IPS DF 6.9 (cell line): ENCODE measurements at regions not wholly inside any gene's neighbourhood (a gene's known extent, or its start where the extent isn't known, plus 50 kb on each side); places are given as distances from the start of the nearest gene placed in this dataset.

ENCODE experiments used
- DNase-seq: peaks from one replicate; pipeline ENCODE4 v3.0.0-alpha.2; 2013; ENCODE audit warnings: low read depth, low spot score
- H3K27ac ChIP-seq: one replicate; pipeline ENCODE4 v1.5.1; 2013; ENCODE audit warnings: low read length, control low read depth
- H3K27me3 ChIP-seq: 2 replicates; pipeline ENCODE4 v1.6.1; 2013; ENCODE audit warnings: mild to moderate bottlenecking, low read length; ENCODE audit not compliant: control insufficient read depth, insufficient read depth
- H3K36me3 ChIP-seq: 2 replicates; pipeline ENCODE4 v1.6.1; 2013; ENCODE audit warnings: low read length; ENCODE audit not compliant: control insufficient read depth, insufficient read depth
- H3K4me1 ChIP-seq: 2 replicates; pipeline ENCODE4 v1.6.1; 2013; ENCODE audit warnings: low read length; ENCODE audit not compliant: control insufficient read depth, insufficient read depth
- H3K4me3 ChIP-seq: 2 replicates; pipeline ENCODE4 v1.5.1; 2013; ENCODE audit warnings: mild to moderate bottlenecking, low read length
- H3K9me3 ChIP-seq: 2 replicates; pipeline ENCODE4 v1.6.1; 2013; ENCODE audit warnings: low read length, inconsistent platforms; ENCODE audit not compliant: control insufficient read depth, insufficient read depth
- WGBS: extraction: QIAGEN DNeasy Blood & Tissue Kit; methylation state at CpG from one replicate; pipeline ENCODE4 v1.1.7; 2013; ENCODE audit warnings: mixed read lengths, missing lambda C conversion rate; ENCODE audit not compliant: insufficient read length, insufficient coverage; 5-methylcytosine and 5-hydroxymethylcytosine counted together

DNA sequence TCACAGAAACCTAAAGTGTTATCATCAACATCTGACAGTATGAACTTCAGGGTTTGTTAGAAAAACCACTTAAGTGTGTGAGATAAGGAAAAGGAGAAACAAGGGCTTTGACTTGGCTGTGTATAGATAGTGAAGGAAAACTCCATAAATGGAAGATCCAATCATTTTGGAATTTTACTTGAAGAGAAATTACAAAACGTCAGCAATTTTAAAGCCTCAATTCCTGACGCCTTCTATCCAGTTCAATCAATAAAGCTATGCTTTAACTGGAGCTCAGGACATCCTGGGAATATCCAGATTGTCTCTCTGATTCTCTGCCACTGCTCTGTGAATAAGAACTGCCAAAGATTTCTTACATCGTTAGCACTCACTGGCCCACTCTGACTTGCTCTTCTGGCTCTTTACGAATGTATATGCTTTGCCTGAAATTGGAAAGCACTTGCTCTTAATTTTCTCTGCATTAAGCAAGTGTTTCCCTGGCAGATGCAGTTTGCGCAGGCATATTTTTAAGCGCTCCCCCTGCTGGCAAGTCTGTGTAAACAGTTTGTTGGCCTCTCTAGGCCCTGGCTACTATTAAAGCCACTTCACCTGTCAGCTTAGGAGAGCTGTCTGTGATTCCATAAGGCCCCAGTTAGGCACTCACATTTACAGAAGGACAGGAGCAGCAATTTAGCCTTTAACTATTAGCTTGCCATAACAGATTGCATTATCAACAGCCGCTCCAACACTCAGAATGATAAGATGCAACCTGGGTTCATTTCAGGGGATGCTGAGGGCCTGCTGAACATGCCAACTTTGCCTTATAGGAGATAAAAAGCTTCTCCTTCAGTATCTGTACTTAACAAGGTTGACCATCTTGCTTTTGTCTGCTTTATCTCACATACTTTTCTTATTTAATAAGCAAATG lies 251.4 kb upstream of the DDX53 start:
- Histone ChIP-seq H3K27me3 (no peaks in the 10 kb centered on the region), H3K9me3 (no peaks in the 10 kb centered on the region), H3K4me3 (no peak overlapping the region), H3K36me3 (no peaks in the 10 kb centered on the region), H3K4me1 (no peaks in the 10 kb centered on the region), H3K27ac (no peak overlapping the region)
- DNase-seq, result no peak
- no CpG with 5 or more reads among the region's 7 CpGs for WGBS

DNA sequence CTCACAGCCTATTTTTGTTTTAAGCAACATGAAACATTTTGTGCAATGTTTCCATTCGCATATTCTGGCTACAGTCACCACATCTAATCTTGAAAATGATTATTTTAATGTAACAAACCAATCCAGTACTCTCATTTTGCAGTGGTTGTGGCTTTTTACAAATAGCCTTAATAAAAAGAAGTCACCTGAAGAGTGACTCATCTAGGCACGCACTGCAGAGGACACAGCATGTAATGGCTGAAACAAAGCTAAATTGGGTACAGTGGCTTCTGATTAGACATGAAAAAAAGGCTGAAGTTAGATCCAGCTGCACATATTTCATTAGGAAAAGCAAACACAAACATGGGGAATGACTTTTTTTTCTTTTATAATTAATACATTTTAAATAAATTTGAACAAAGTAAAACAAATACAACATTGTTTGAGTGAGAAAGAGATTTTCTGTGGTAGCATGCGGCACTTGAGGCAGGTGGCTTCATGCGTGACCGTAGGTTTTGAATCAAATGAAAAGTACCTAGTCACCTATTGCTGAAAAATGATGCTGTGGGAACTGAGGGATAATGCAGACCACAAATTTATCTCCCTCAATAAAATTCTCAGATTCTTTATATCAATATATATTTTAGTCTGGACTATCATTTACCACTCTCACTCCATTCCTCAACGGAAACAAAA lies 240.8 kb upstream of the DDX53 start:
- no peaks in the 10 kb centered on the region for H3K4me1 ChIP-seq
- no peak for DNase-seq
- no peaks in the 10 kb centered on the region for H3K9me3 ChIP-seq
- WGBS, result no CpG with 5 or more reads among the region's 6 CpGs
- no peak overlapping the region for H3K27ac ChIP-seq
- no peaks in the 10 kb centered on the region for H3K36me3 ChIP-seq
- no peak overlapping the region for H3K4me3 ChIP-seq
- no peaks in the 10 kb centered on the region for H3K27me3 ChIP-seq

DNA sequence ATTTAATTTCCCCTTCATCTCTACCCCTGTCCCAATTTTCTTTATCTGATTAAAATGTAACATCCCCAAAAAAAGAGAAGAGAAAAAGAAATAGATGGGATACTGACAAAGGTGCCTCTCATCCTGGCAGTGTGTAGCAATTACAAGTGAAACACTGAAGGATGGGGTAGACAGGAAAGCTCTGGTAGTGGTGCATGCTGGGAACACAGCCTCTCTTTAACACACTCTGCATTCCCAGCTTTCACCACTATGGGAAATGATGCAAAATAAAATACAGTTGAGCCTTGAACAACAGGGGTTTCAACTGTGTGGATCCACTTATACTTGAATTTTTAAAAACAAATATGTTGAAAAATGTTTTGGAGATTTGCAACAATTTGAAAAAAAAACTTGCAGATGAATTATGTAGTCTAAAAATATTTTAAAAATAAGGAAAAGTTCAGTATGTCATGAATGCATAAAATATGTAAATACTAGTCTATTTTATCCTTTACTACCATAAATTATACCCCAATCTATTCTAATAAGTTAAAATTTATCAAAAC lies 239.2 kb upstream of the DDX53 start:
- Histone ChIP-seq H3K4me1 (no peaks in the 10 kb centered on the region), H3K9me3 (no peaks in the 10 kb centered on the region), H3K36me3 (no peaks in the 10 kb centered on the region), H3K4me3 (no peak overlapping the region), H3K27ac (no peak overlapping the region), H3K27me3 (no peaks in the 10 kb centered on the region)
- no peak for DNase-seq

DNA sequence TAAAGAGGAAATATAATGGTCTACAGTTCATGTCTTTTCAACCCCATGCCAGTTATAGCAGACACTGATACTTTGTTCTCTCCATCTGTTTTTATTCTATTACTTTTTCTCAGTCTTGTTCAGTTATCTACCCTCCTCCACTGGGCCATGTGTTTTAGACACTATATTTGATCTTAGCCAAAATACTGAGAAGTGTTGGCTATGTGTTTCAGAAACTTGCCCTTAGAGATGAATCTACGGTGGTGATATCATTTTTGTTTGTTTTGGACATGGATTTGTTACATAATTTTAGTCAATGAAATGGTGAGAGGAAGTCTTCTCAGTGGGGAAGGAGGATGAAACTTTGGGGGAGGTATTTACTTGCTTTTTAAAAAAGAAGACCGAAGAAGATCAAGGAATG lies 211.5 kb upstream of the DDX53 start:
- Histone ChIP-seq H3K36me3 (no peaks in the 10 kb centered on the region), H3K9me3 (no peaks in the 10 kb centered on the region), H3K4me1 (no peaks in the 10 kb centered on the region), H3K27me3 (no peaks in the 10 kb centered on the region), H3K27ac (no peak overlapping the region), H3K4me3 (no peak overlapping the region)
- no peak for DNase-seq
- WGBS, result no CpG with 5 or more reads among the region's 2 CpGs

DNA sequence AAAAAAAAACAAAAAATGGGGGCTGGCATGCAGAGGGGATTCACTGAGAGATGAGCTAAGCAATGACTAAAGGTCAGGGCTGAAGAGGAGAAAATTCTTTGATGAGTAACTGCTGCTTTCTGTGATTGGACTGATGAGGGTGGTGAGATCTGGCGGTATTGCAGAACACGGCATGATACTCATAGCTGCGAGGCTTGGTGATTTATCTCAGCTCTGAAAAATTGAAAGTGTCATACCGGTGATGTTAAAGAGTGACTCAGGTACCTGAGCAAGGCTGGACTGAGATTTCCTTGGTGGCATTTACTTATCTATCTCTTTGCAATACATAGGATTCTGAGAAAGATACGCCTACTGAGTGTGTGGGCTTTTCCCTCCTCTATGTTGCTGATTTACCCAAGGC lies 204.1 kb upstream of the DDX53 start:
- Histone ChIP-seq H3K27me3 (no peaks in the 10 kb centered on the region), H3K27ac (no peak overlapping the region), H3K4me3 (no peak overlapping the region), H3K9me3 (no peaks in the 10 kb centered on the region), H3K36me3 (no peaks in the 10 kb centered on the region), H3K4me1 (no peaks in the 10 kb centered on the region)
- WGBS, result no CpG with 5 or more reads among the region's 5 CpGs
- no peak for DNase-seq

DNA sequence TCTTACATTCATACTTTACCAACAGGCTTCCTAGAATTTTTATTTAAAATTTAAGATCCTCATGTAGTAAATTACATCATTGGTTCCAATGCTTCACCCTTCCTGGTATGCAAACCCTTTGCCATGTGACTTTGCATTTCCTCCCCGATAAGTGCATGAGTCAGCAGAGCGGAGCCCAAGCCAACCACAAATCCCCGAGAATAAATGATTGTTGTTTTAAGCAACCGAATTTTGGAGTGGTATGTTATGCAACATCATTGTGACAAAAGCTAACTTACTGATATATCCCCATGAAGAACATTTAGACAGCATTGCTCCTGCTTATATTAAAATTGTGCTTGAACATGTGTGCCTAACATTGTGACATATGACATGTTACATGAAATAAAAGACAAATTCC lies 199.4 kb upstream of the DDX53 start:
- no peak overlapping the region for H3K27ac ChIP-seq
- no peak for DNase-seq

DNA sequence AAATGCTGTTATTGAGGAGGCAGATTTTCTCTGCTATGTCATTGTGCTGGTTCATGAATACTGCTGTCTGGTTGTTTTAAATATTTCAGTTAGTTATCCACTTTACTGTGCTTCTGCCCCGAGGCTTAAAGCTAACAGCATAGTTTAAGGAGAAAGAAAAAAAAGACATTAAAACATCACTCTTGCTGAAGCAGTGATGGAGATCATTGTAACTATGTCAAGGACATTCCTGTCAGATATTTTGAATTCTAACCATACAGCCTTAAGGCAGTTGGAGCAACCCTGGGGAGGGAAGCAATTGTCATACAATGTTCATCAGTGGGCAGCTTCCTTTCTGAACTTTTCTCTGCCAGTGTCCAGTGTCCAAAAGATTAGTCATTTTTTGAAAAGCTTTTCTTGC lies 199.0 kb upstream of the DDX53 start:
- H3K27me3 ChIP-seq, result no peaks in the 10 kb centered on the region
- H3K4me3 ChIP-seq, result no peak overlapping the region
- DNase-seq, result no peak
- no peaks in the 10 kb centered on the region for H3K4me1 ChIP-seq
- H3K36me3 ChIP-seq, result no peaks in the 10 kb centered on the region
- no CpG with 5 or more reads among the region's 1 CpG for WGBS
- no peak overlapping the region for H3K27ac ChIP-seq
- H3K9me3 ChIP-seq, result no peaks in the 10 kb centered on the region

More for the DNA sequence above, 199.4 kb upstream of the DDX53 start:
- no CpG with 5 or more reads among the region's 4 CpGs for WGBS
- Histone ChIP-seq H3K4me3 (no peak overlapping the region), H3K4me1 (no peaks in the 10 kb centered on the region), H3K27me3 (no peaks in the 10 kb centered on the region), H3K9me3 (no peaks in the 10 kb centered on the region), H3K36me3 (no peaks in the 10 kb centered on the region)

DNA sequence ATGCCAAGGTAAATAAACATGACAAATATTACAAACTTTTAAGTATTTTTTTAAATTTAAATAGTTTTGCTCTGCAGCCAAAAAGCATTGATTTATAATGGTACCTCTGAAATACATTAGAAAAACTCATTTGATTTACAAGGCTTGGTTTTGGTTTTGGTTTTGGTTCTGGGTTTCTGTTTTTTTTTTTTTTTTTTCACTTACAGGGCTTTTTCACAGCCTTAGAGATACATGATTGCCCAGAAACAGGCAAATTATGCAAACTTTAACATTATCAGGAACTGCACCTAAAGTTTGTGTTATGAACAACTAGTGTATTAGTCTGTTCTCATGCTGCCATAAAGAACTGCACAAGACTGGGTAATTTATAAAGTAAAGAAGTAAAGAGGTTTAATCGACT lies 196.4 kb upstream of the DDX53 start:
- Histone ChIP-seq H3K27ac (no peak overlapping the region), H3K4me3 (no peak overlapping the region), H3K4me1 (no peaks in the 10 kb centered on the region), H3K27me3 (no peaks in the 10 kb centered on the region), H3K36me3 (no peaks in the 10 kb centered on the region), H3K9me3 (no peaks in the 10 kb centered on the region)
- no CpG with 5 or more reads among the region's 1 CpG for WGBS
- no peak for DNase-seq

DNA sequence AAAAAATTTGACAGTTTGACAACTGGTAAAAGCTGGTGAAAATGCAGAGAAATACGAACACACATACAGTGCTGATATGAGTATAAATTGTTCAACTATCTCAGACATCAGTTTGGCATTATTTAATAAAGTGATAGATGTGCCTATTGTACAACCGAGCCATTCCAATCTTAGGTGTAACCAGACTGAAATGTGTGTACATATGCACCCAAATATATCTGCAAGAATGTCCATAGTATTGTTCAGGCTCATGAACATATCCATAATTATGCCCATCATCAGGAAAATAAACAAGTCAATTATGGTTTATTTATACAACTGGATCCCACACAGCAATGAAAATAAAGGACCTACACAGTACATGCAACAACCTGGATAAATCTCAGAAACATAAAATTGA lies 188.9 kb upstream of the DDX53 start:
- H3K36me3 ChIP-seq, result no peaks in the 10 kb centered on the region
- no CpG with 5 or more reads among the region's 2 CpGs for WGBS
- no peak overlapping the region for H3K4me3 ChIP-seq
- DNase-seq, result no peak
- H3K4me1 ChIP-seq, result no peaks in the 10 kb centered on the region
- no peaks in the 10 kb centered on the region for H3K27me3 ChIP-seq
- no peak overlapping the region for H3K27ac ChIP-seq
- H3K9me3 ChIP-seq, result no peaks in the 10 kb centered on the region

DNA sequence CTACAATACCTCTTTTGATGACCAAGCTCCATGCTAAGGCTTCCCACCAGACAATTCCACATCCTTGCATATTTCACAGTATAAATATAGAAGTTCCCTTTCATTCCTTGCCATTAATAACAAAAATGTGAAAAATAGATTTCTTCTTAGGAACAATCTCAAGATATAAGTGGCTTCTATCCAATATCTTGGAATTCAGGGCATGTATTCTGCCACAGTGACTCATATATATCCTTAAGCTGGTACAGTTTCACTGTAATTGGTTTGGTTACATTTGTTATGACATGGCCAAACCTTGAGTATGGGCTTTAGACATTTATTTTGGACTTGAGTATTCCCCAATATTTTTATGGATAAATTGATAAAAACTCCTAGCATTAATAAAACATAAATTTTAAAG lies 181.7 kb upstream of the DDX53 start:
- Histone ChIP-seq H3K36me3 (no peaks in the 10 kb centered on the region), H3K4me3 (no peak overlapping the region), H3K9me3 (no peaks in the 10 kb centered on the region), H3K4me1 (no peaks in the 10 kb centered on the region), H3K27me3 (no peaks in the 10 kb centered on the region), H3K27ac (no peak overlapping the region)
- no peak for DNase-seq

DNA sequence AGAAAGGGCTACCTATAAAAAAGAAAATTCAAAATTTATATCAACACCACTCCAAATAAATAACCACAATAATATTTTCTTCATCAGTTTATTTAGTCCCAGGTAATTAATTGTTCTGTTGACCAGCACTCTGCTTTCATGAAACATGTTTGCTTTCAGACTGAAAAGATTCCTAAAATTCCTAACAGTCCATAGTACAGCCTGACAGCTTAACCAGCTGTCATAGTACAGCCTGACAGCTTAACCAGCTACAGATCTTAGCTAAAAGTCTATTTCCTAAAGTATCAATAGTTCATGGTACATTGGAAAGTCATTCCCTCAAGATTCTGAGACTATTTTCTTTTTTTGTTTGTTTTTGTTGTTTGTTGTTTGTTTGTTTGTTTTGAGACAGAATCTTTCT lies 144.1 kb upstream of the DDX53 start:
- no peaks in the 10 kb centered on the region for H3K4me1 ChIP-seq
- no peaks in the 10 kb centered on the region for H3K36me3 ChIP-seq
- DNase-seq, result no peak
- no peak overlapping the region for H3K4me3 ChIP-seq
- H3K9me3 ChIP-seq, result no peaks in the 10 kb centered on the region
- no peaks in the 10 kb centered on the region for H3K27me3 ChIP-seq
- H3K27ac ChIP-seq, result no peak overlapping the region
